Panc1 (cell line): ENCODE measurements at regions not wholly inside any gene's neighbourhood (a gene's known extent, or its start where the extent isn't known, plus 50 kb on each side); places are given as distances from the start of the nearest gene placed in this dataset.
"Not testable (repeated sequence)": the region's sequence is repeated elsewhere in the genome, so short reads cannot be mapped to it uniquely, and the experiment has no call there.

Experiments
- ATAC-seq: fragments of 200-7000 bp; cut with Tn5 transposase; 2 replicates; pipeline ENCODE4 v1.9.1; 2020; ENCODE audit warnings: mild to moderate bottlenecking, moderate library complexity
- BruUV-seq: library from RNA; stranded (reverse); fragments of 400-500 nt; replicated peaks from 2 replicates; lab custom pipeline; 2021; lab: Mats Ljungman, UMichigan
- CTCF ChIA-PET: fragments of 300-600 bp; sonication (Branson Sonifier 250); formaldehyde crosslinking; loops from one replicate; lab custom pipeline; 2022; ENCODE audit warnings: antibody characterized with exemption; lab: Charles Lee
- POLR2A ChIA-PET: fragments of 300-600 bp; sonication (Branson Sonifier 250); formaldehyde crosslinking; loops from one replicate; lab custom pipeline; 2022; ENCODE audit warnings: antibody characterized with exemption; lab: Charles Lee
- DNase-seq: peaks from one replicate; pipeline ENCODE4 v3.0.0-alpha.2; 2010; ENCODE audit warnings: low read depth, low spot score
- H3K27ac ChIP-seq: 2 replicates; pipeline ENCODE4 v1.5.1; 2011; ENCODE audit warnings: mild to moderate bottlenecking, low read length, inconsistent platforms
- H3K27me3 ChIP-seq: fragments of 200-500 bp; sonication (Bioruptor generic); 2 replicates; pipeline ENCODE4 v1.6.0; 2014; ENCODE audit warnings: low read length, inconsistent platforms; ENCODE audit not compliant: control insufficient read depth, insufficient read depth
- H3K36me3 ChIP-seq: fragments of 200-500 bp; sonication (Bioruptor generic); 2 replicates; pipeline ENCODE4 v1.5.1; 2014; ENCODE audit warnings: inconsistent platforms, mild to moderate bottlenecking, low read length, moderate library complexity; ENCODE audit not compliant: control insufficient read depth, insufficient read depth
- H3K4me1 ChIP-seq: 2 replicates; pipeline ENCODE4 v1.5.1; 2011; ENCODE audit warnings: inconsistent platforms, mild to moderate bottlenecking, low read length, moderate library complexity; ENCODE audit not compliant: control insufficient read depth, insufficient read depth
- H3K4me3 ChIP-seq, 2 experiments: 2 replicates each; pipeline ENCODE4 v1.5.1; 2011 to 2012; ENCODE audit warnings: low read depth in 2 of 2, low read length in 2 of 2, mild to moderate bottlenecking in 2 of 2, inconsistent platforms in 1 of 2, moderate library complexity in 1 of 2
- H3K9me3 ChIP-seq: fragments of 200-500 bp; sonication (Bioruptor generic); 2 replicates; pipeline ENCODE4 v1.5.1; 2014; ENCODE audit warnings: low read depth, mild to moderate bottlenecking, inconsistent platforms, low read length, moderate library complexity; ENCODE audit not compliant: control insufficient read depth, insufficient read depth
- POLR2AphosphoS5 ChIP-seq: IDR thresholded peaks from 2 replicates; pipeline ENCODE4 v1.6.1; 2012; ENCODE audit warnings: mild to moderate bottlenecking, low read depth, low read length, moderate library complexity
- SIN3A ChIP-seq: IDR thresholded peaks from 2 replicates; pipeline ENCODE4 v1.6.1; 2012; ENCODE audit warnings: low read depth, mild to moderate bottlenecking, low read length, moderate library complexity, borderline replicate concordance; ENCODE audit not compliant: insufficient read depth
- TCF7L2 ChIP-seq: IDR thresholded peaks from 2 replicates; pipeline ENCODE4 v1.6.1; 2011; ENCODE audit warnings: mild to moderate bottlenecking, low read depth, low read length, inconsistent platforms
- in situ Hi-C: cut with HindIII; loops from 2 replicates; pipeline ENCODE4 v1.10.0; 2016; ENCODE audit warnings: low sequenced_read_pairs, low pct_unique_long_range_greater_than_20kb
- intact Hi-C: fragments of 100-400 bp; cut with micrococcal nuclease; formaldehyde crosslinking; loops from one replicate; pipeline ENCODE4 v1.10.0; 2022; ENCODE audit not compliant: unreplicated experiment
- TF ChIP-seq, protein P1 (sequence below): fragments of 450-650 bp; IDR thresholded peaks from 2 replicates; pipeline ENCODE4 v1.5.1; 2017; ENCODE audit warnings: mild to moderate bottlenecking
- TF ChIP-seq, protein P2 (sequence below), 2 experiments: IDR thresholded peaks; 2 replicates each; pipeline ENCODE4 v1.6.1; 2011 to 2012; ENCODE audit warnings: low read depth in 2 of 2, control low read depth in 1 of 2, low read length in 1 of 2, mild to moderate bottlenecking in 1 of 2, moderate library complexity in 1 of 2; ENCODE audit not compliant: insufficient read depth in 1 of 2

DNA sequence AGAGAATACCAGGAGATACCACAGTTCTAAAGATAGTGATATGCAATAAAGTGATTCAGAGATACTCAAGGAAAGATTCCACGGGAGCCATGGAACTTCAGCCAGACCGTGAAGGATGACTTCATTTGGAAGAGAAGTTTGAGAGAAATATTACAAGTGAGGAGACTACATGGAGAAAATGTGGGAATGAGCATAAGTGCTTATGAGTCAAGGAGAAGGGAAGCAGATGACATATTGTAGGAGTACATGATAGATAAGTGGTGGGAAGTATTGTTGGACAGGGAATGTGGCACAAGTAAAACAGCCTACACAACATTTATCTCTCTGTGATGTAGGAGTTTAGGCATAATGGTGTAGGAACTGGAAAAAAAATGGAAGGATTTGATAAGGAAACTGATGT, 122.1 kb upstream of the FBXL17 start:
- BruUV-seq = no TSS peak
- CTCF ChIA-PET = no interaction called here
- ATAC-seq (no peak), DNase-seq (no peak)
- POLR2A ChIA-PET = no interaction called here
- Histone ChIP-seq H3K4me3 (no peak overlapping the region), H3K9me3 (no peaks in the 10 kb centered on the region), H3K27me3 (no peaks in the 10 kb centered on the region), H3K36me3 (no peaks in the 10 kb centered on the region), H3K27ac (no peak overlapping the region), H3K4me1 (no peaks in the 10 kb centered on the region)
- intact Hi-C loops (no loop called here), in situ Hi-C loops (no loop called here)
- no peak for TF ChIP-seq POLR2AphosphoS5
- TF ChIP-seq, protein P1, sequence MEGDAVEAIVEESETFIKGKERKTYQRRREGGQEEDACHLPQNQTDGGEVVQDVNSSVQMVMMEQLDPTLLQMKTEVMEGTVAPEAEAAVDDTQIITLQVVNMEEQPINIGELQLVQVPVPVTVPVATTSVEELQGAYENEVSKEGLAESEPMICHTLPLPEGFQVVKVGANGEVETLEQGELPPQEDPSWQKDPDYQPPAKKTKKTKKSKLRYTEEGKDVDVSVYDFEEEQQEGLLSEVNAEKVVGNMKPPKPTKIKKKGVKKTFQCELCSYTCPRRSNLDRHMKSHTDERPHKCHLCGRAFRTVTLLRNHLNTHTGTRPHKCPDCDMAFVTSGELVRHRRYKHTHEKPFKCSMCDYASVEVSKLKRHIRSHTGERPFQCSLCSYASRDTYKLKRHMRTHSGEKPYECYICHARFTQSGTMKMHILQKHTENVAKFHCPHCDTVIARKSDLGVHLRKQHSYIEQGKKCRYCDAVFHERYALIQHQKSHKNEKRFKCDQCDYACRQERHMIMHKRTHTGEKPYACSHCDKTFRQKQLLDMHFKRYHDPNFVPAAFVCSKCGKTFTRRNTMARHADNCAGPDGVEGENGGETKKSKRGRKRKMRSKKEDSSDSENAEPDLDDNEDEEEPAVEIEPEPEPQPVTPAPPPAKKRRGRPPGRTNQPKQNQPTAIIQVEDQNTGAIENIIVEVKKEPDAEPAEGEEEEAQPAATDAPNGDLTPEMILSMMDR = no peak
- no peak for TF ChIP-seq SIN3A
- TF ChIP-seq, protein P2, sequence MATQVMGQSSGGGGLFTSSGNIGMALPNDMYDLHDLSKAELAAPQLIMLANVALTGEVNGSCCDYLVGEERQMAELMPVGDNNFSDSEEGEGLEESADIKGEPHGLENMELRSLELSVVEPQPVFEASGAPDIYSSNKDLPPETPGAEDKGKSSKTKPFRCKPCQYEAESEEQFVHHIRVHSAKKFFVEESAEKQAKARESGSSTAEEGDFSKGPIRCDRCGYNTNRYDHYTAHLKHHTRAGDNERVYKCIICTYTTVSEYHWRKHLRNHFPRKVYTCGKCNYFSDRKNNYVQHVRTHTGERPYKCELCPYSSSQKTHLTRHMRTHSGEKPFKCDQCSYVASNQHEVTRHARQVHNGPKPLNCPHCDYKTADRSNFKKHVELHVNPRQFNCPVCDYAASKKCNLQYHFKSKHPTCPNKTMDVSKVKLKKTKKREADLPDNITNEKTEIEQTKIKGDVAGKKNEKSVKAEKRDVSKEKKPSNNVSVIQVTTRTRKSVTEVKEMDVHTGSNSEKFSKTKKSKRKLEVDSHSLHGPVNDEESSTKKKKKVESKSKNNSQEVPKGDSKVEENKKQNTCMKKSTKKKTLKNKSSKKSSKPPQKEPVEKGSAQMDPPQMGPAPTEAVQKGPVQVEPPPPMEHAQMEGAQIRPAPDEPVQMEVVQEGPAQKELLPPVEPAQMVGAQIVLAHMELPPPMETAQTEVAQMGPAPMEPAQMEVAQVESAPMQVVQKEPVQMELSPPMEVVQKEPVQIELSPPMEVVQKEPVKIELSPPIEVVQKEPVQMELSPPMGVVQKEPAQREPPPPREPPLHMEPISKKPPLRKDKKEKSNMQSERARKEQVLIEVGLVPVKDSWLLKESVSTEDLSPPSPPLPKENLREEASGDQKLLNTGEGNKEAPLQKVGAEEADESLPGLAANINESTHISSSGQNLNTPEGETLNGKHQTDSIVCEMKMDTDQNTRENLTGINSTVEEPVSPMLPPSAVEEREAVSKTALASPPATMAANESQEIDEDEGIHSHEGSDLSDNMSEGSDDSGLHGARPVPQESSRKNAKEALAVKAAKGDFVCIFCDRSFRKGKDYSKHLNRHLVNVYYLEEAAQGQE (IDR thresholded peaks at IDR 0.05; ENCODE audit: insufficient read depth in 1 of 2, low read depth in 2 of 2, low read length in 1 of 2) = no peak
- TF ChIP-seq TCF7L2 = no peak

DNA sequence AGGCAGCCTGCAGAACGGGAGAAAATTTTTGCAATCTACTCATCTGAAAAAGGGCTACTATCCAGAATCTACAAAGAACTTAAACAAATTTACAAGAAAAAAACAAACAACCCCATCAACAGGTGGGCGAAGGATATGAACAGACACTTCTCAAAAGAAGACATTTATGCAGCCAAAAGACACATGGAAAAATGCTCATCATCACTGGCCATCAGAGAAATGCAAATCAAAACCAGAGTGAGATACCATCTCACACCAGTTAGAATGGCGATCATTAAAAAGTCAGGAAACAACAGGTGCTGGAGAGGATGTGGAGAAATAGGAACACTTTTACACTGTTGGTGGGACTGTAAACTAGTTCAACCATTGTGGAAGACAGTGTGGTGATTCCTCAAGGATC, 113.7 kb upstream of the FBXL17 start:
- POLR2A ChIA-PET, DNase-seq, H3K9me3 ChIP-seq, in situ Hi-C loops, CTCF ChIA-PET, intact Hi-C loops, BruUV-seq, H3K4me1 ChIP-seq, H3K27me3 ChIP-seq, H3K27ac ChIP-seq, H3K4me3 ChIP-seq, H3K36me3 ChIP-seq, ATAC-seq: not testable (repeated sequence)

DNA sequence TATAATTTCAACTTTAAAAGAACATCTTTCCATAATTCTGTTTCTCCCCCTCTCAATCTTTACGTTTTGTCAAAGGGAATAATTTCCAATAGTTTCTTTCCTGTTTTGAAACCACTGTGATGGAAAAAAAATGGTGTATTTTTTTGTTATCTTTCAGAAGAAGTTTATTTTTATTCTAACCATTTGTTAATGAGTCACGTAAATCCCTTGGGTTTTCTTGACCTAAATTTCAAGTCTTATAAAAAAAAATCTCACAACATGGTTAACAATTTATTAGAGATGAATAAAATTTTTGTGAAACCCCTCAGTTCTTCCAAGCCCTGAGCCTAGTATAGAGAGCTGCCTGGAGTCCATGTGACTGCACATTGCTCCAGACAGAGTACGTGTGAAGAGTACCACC, 106.1 kb upstream of the FBXL17 start:
- POLR2A ChIA-PET = no interaction called here
- DNase-seq = no peak
- H3K4me3 ChIP-seq = no peak overlapping the region
- H3K36me3 ChIP-seq = no peaks in the 10 kb centered on the region
- CTCF ChIA-PET = no interaction called here
- in situ Hi-C loops = no loop called here
- BruUV-seq = no TSS peak
- TF ChIP-seq SIN3A = no peak
- no peak for TF ChIP-seq POLR2AphosphoS5
- no peak for TF ChIP-seq TCF7L2
- TF ChIP-seq, protein P1 = no peak
- TF ChIP-seq, protein P2 (IDR thresholded peaks at IDR 0.05; ENCODE audit: insufficient read depth in 1 of 2, low read depth in 2 of 2, low read length in 1 of 2) = no peak
- H3K27ac ChIP-seq = no peak overlapping the region
- no peaks in the 10 kb centered on the region for H3K4me1 ChIP-seq
- H3K27me3 ChIP-seq = 0 out of 2 replicates have a peak, but pooled peaks cover 2% of the 10 kb centered on the region
- intact Hi-C loops = no loop called here
- H3K9me3 ChIP-seq = no peaks in the 10 kb centered on the region
- no peak for ATAC-seq
